ENCODE measurements at regions not wholly inside any gene's neighbourhood (a gene's known extent, or its start where the extent isn't known, plus 50 kb on each side); places are given as distances from the start of the nearest gene placed in this dataset.

GRCh38 chr9:21747175-21747574, 55.3 kb upstream of the MTAP start:
- FAIRE-seq (no peak), DNase-seq (ENCODE audit: insufficient read length, low spot score) (no peak)
- TF ChIP-seq CTCF (IDR thresholded peaks at IDR 0.05; ENCODE audit: insufficient read depth, missing control alignments), result no peak

- FAIRE-seq (no peak), DNase-seq (ENCODE audit: insufficient read length, low spot score) (no peak)
- TF ChIP-seq CTCF (IDR thresholded peaks at IDR 0.05; ENCODE audit: insufficient read depth, missing control alignments), result no peak
Observed at GRCh38 chr9:21750021-21750735, 52.3 kb upstream of the MTAP start.

GRCh38 chr9:21751998-21752397, 50.4 kb upstream of the MTAP start:
- no peak for DNase-seq (ENCODE audit: insufficient read length, low spot score)
- FAIRE-seq, result no peak
- TF ChIP-seq CTCF (IDR thresholded peaks at IDR 0.05; ENCODE audit: insufficient read depth, missing control alignments), result no peak

Data from D721Med (cell line).